ENCODE measurements at regions not wholly inside any gene's neighbourhood (a gene's known extent, or its start where the extent isn't known, plus 50 kb on each side); places are given as distances from the start of the nearest gene placed in this dataset.

- Histone ChIP-seq H3K36me3 (no peaks in the 10 kb centered on the region), H3K4me3 (no peak overlapping the region), H3K27me3 (no peaks in the 10 kb centered on the region), H3K4me1 (no peaks in the 10 kb centered on the region), H3K9me3 (no peaks in the 10 kb centered on the region), H3K27ac (no peak overlapping the region)
- no peak for DNase-seq (ENCODE audit: low spot score in 2 of 2)
- TF ChIP-seq CTCF (IDR thresholded peaks at IDR 0.05), result no peak
- no peak for TF ChIP-seq POLR2AphosphoS5 (IDR thresholded peaks at IDR 0.05)
- TF ChIP-seq EP300 (IDR thresholded peaks at IDR 0.05), result no peak
- no peak for TF ChIP-seq POLR2A (IDR thresholded peaks at IDR 0.05)
- WGBS, result 80% methylated on average over 9 of the region's 10 CpGs
These were observed 305.8 kb downstream of the EIPR1 start for GRCh38 chr2:3071685-3072263.

GRCh38 chr2:3066831-3067230 lies 310.8 kb downstream of the EIPR1 start:
- DNase-seq (ENCODE audit: low spot score in 2 of 2), result no peak
- Histone ChIP-seq H3K36me3 (no peaks in the 10 kb centered on the region), H3K9me3 (no peaks in the 10 kb centered on the region), H3K27ac (no peak overlapping the region), H3K4me3 (no peak overlapping the region), H3K27me3 (peaks cover 8% of the 10 kb centered on the region), H3K4me1 (no peaks in the 10 kb centered on the region)
- TF ChIP-seq POLR2AphosphoS5 (IDR thresholded peaks at IDR 0.05) (no peak), EP300 (IDR thresholded peaks at IDR 0.05) (no peak), POLR2A (IDR thresholded peaks at IDR 0.05) (no peak), CTCF (IDR thresholded peaks at IDR 0.05) (no peak)
- 92% methylated on average over 7 of the region's 7 CpGs for WGBS

- Histone ChIP-seq H3K4me1 (no peaks in the 10 kb centered on the region), H3K4me3 (no peak overlapping the region), H3K9me3 (no peaks in the 10 kb centered on the region), H3K27me3 (peaks cover 8% of the 10 kb centered on the region), H3K36me3 (no peaks in the 10 kb centered on the region), H3K27ac (no peak overlapping the region)
- 79% methylated on average over 5 of the region's 5 CpGs for WGBS
- TF ChIP-seq POLR2A (IDR thresholded peaks at IDR 0.05) (no peak), POLR2AphosphoS5 (IDR thresholded peaks at IDR 0.05) (no peak)
- DNase-seq (ENCODE audit: low spot score in 2 of 2), result no peak
These were observed 311.7 kb downstream of the EIPR1 start for GRCh38 chr2:3065928-3066327.

- no peak for DNase-seq (ENCODE audit: low spot score in 2 of 2)
- Histone ChIP-seq H3K27me3 (peaks cover 8% of the 10 kb centered on the region), H3K4me3 (no peak overlapping the region), H3K36me3 (no peaks in the 10 kb centered on the region), H3K9me3 (no peaks in the 10 kb centered on the region), H3K27ac (no peak overlapping the region), H3K4me1 (no peaks in the 10 kb centered on the region)
- TF ChIP-seq POLR2A (IDR thresholded peaks at IDR 0.05), result no peak
- no peak for TF ChIP-seq POLR2AphosphoS5 (IDR thresholded peaks at IDR 0.05)
- TF ChIP-seq CTCF (IDR thresholded peaks at IDR 0.05), result no peak
- TF ChIP-seq EP300 (IDR thresholded peaks at IDR 0.05), result no peak
- 83% methylated on average over 8 of the region's 15 CpGs for WGBS
These were observed 314.9 kb downstream of the EIPR1 start for GRCh38 chr2:3062476-3063260.

- peaks cover 8% of the 10 kb centered on the region for H3K27me3 ChIP-seq
- no peaks in the 10 kb centered on the region for H3K4me1 ChIP-seq
- TF ChIP-seq CTCF (IDR thresholded peaks at IDR 0.05), result no peak
- no peak for TF ChIP-seq EP300 (IDR thresholded peaks at IDR 0.05)
- TF ChIP-seq POLR2AphosphoS5 (IDR thresholded peaks at IDR 0.05), result no peak
- no peak for TF ChIP-seq POLR2A (IDR thresholded peaks at IDR 0.05)
- H3K27ac ChIP-seq, result no peak overlapping the region
- no peaks in the 10 kb centered on the region for H3K9me3 ChIP-seq
- WGBS, result 76% methylated on average over 16 of the region's 16 CpGs
- no peaks in the 10 kb centered on the region for H3K36me3 ChIP-seq
- DNase-seq (ENCODE audit: low spot score in 2 of 2), result no peak
- no peak overlapping the region for H3K4me3 ChIP-seq
These were observed 317.6 kb downstream of the EIPR1 start for GRCh38 chr2:3060049-3060448.

Data from suprapubic skin (tissue), 4 donors.